HUES6 (cell line): ENCODE measurements at regions not wholly inside any gene's neighbourhood (a gene's known extent, or its start where the extent isn't known, plus 50 kb on each side); places are given as distances from the start of the nearest gene placed in this dataset.
A peak's percentile ranks its signal among the peaks of the same experiment; 100 is the strongest.

ENCODE experiments used
- H3K27ac ChIP-seq: 2 replicates; pipeline ENCODE4 v1.7.0; 2013; ENCODE audit warnings: low read depth, mild to moderate bottlenecking, low read length, inconsistent platforms
- H3K27me3 ChIP-seq: 2 replicates; pipeline ENCODE4 v1.6.1; 2013; ENCODE audit warnings: low read length; ENCODE audit not compliant: control insufficient read depth, insufficient read depth
- H3K36me3 ChIP-seq: 2 replicates; pipeline ENCODE4 v1.6.1; 2013; ENCODE audit warnings: low read length; ENCODE audit not compliant: control insufficient read depth, insufficient read depth
- H3K4me1 ChIP-seq: 2 replicates; pipeline ENCODE4 v1.6.1; 2013; ENCODE audit warnings: low read length; ENCODE audit not compliant: control insufficient read depth, insufficient read depth
- H3K4me3 ChIP-seq: 2 replicates; pipeline ENCODE4 v1.5.1; 2013; ENCODE audit warnings: low read depth, low read length
- H3K9ac ChIP-seq: one replicate; pipeline ENCODE4 v1.6.1; 2013; ENCODE audit warnings: mild to moderate bottlenecking, low read length
- H3K9me3 ChIP-seq: 2 replicates; pipeline ENCODE4 v1.6.1; 2013; ENCODE audit warnings: low read depth, low read length; ENCODE audit not compliant: control insufficient read depth, insufficient read depth

- Histone ChIP-seq H3K9ac (no peak overlapping the region), H3K27me3 (no peaks in the 10 kb centered on the region; the same call in 1 of the 2 replicates), H3K27ac (no peak overlapping the region), H3K4me1 (no peaks in the 10 kb centered on the region), H3K4me3 (no peak overlapping the region), H3K36me3 (no peaks in the 10 kb centered on the region), H3K9me3 (no peaks in the 10 kb centered on the region)
These were observed 344.8 kb downstream of the MTX2 start for GRCh38 chr2:176614049-176614448.

GRCh38 chr2:176614930-176615329 is 345.7 kb downstream of the MTX2 start:
- Histone ChIP-seq H3K27ac (no peak overlapping the region), H3K27me3 (no peaks in the 10 kb centered on the region; the same call in 1 of the 2 replicates), H3K4me1 (no peaks in the 10 kb centered on the region), H3K9me3 (no peaks in the 10 kb centered on the region), H3K9ac (no peak overlapping the region), H3K4me3 (no peak overlapping the region), H3K36me3 (no peaks in the 10 kb centered on the region)

GRCh38 chr2:176619504-176619903 is 350.3 kb downstream of the MTX2 start:
- H3K36me3 ChIP-seq: no peaks in the 10 kb centered on the region
- H3K27ac ChIP-seq: no peak overlapping the region
- H3K9ac ChIP-seq: no peak overlapping the region

GRCh38 chr2:176621350-176621749 is 352.1 kb downstream of the MTX2 start:
- no peak overlapping the region for H3K4me3 ChIP-seq
- H3K4me1 ChIP-seq: no peaks in the 10 kb centered on the region
- H3K27me3 ChIP-seq: no peaks in the 10 kb centered on the region
- H3K9me3 ChIP-seq: no peaks in the 10 kb centered on the region
- H3K27ac ChIP-seq: no peak overlapping the region
- H3K36me3 ChIP-seq: no peaks in the 10 kb centered on the region
- no peak overlapping the region for H3K9ac ChIP-seq

More at GRCh38 chr2:176619504-176619903, 350.3 kb downstream of the MTX2 start:
- Histone ChIP-seq H3K27me3 (no peaks in the 10 kb centered on the region), H3K9me3 (no peaks in the 10 kb centered on the region), H3K4me1 (no peaks in the 10 kb centered on the region), H3K4me3 (no peak overlapping the region)

- H3K9ac ChIP-seq: no peak overlapping the region
- H3K27me3 ChIP-seq: no peaks in the 10 kb centered on the region
- H3K36me3 ChIP-seq: no peaks in the 10 kb centered on the region
- no peak overlapping the region for H3K27ac ChIP-seq
- H3K9me3 ChIP-seq: no peaks in the 10 kb centered on the region
- no peaks in the 10 kb centered on the region for H3K4me1 ChIP-seq
- no peak overlapping the region for H3K4me3 ChIP-seq
These were observed 353.6 kb downstream of the MTX2 start for GRCh38 chr2:176622792-176623191.

GRCh38 chr2:176626796-176627195 is 357.6 kb downstream of the MTX2 start:
- no peak overlapping the region for H3K9ac ChIP-seq
- no peaks in the 10 kb centered on the region for H3K4me1 ChIP-seq

GRCh38 chr2:176628438-176628837 is 359.2 kb downstream of the MTX2 start:
- peaks cover 9% of the 10 kb centered on the region for H3K27me3 ChIP-seq

More at GRCh38 chr2:176626796-176627195, 357.6 kb downstream of the MTX2 start:
- Histone ChIP-seq H3K4me3 (no peak overlapping the region), H3K9me3 (no peaks in the 10 kb centered on the region), H3K36me3 (no peaks in the 10 kb centered on the region), H3K27ac (no peak overlapping the region), H3K27me3 (peaks cover 6% of the 10 kb centered on the region; the same call in 1 of the 2 replicates)

GRCh38 chr2:176633754-176634153 is 364.5 kb downstream of the MTX2 start:
- Histone ChIP-seq H3K4me1 (no peaks in the 10 kb centered on the region; the same call in 1 of the 2 replicates), H3K27me3 (peaks cover 58% of the 10 kb centered on the region), H3K9ac (no peak overlapping the region), H3K27ac (no peak overlapping the region), H3K9me3 (no peaks in the 10 kb centered on the region), H3K4me3 (no peak overlapping the region), H3K36me3 (no peaks in the 10 kb centered on the region)

More at GRCh38 chr2:176628438-176628837, 359.2 kb downstream of the MTX2 start:
- H3K9ac ChIP-seq: no peak overlapping the region
- H3K4me3 ChIP-seq: no peak overlapping the region
- no peaks in the 10 kb centered on the region for H3K4me1 ChIP-seq
- H3K27ac ChIP-seq: no peak overlapping the region
- H3K36me3 ChIP-seq: no peaks in the 10 kb centered on the region
- no peaks in the 10 kb centered on the region for H3K9me3 ChIP-seq

- no peak overlapping the region for H3K4me3 ChIP-seq
- H3K9me3 ChIP-seq: no peaks in the 10 kb centered on the region
- H3K9ac ChIP-seq: no peak overlapping the region
- H3K27me3 ChIP-seq: peaks cover 77% of the 10 kb centered on the region
- no peaks in the 10 kb centered on the region; the same call in 1 of the 2 replicates for H3K4me1 ChIP-seq
- H3K27ac ChIP-seq: no peak overlapping the region
- no peaks in the 10 kb centered on the region for H3K36me3 ChIP-seq
These were observed 367.2 kb downstream of the MTX2 start for GRCh38 chr2:176636401-176636800.

- no peaks in the 10 kb centered on the region; the same call in 1 of the 2 replicates for H3K4me1 ChIP-seq
- H3K4me3 ChIP-seq: peak overlapping the region; percentile 65
- peak overlapping the region; percentile 70 for H3K9ac ChIP-seq
- no peaks in the 10 kb centered on the region for H3K9me3 ChIP-seq
- no peak overlapping the region for H3K27ac ChIP-seq
- no peaks in the 10 kb centered on the region for H3K36me3 ChIP-seq
- peaks cover 80% of the 10 kb centered on the region for H3K27me3 ChIP-seq
These were observed 367.9 kb downstream of the MTX2 start for GRCh38 chr2:176637142-176637485.

- H3K27me3 ChIP-seq: peaks cover 78% of the 10 kb centered on the region
- H3K4me3 ChIP-seq: peak overlapping the region; percentile 65
- peak overlapping the region; percentile 70 for H3K9ac ChIP-seq
- no peaks in the 10 kb centered on the region; the same call in 1 of the 2 replicates for H3K4me1 ChIP-seq
- no peaks in the 10 kb centered on the region for H3K9me3 ChIP-seq
- no peak overlapping the region for H3K27ac ChIP-seq
- H3K36me3 ChIP-seq: no peaks in the 10 kb centered on the region
These were observed 368.4 kb downstream of the MTX2 start for GRCh38 chr2:176637486-176638166.
